H7 (cell line): ENCODE measurements at regions not wholly inside any gene's neighbourhood (a gene's known extent, or its start where the extent isn't known, plus 50 kb on each side); places are given as distances from the start of the nearest gene placed in this dataset.
"Not testable (repeated sequence)": the region's sequence is repeated elsewhere in the genome, so short reads cannot be mapped to it uniquely, and the experiment has no call there.

Experiments used
- DNase-seq: peaks from one replicate; pipeline ENCODE4 v3.0.0; 2012
- H3K27me3 ChIP-seq: 2 replicates; pipeline ENCODE4 v1.6.0; 2011; ENCODE audit warnings: mild to moderate bottlenecking, low read length; ENCODE audit not compliant: control insufficient read depth, insufficient read depth
- H3K36me3 ChIP-seq: replicated peaks from 2 replicates; pipeline ENCODE4 v1.5.1; 2011; ENCODE audit warnings: low read length; ENCODE audit not compliant: control insufficient read depth, insufficient read depth
- H3K4me3 ChIP-seq: 2 replicates; pipeline ENCODE4 v1.5.1; 2011; ENCODE audit warnings: low read depth, mild to moderate bottlenecking, control low read depth, low read length, moderate library complexity; ENCODE audit not compliant: insufficient read depth

- no peak for DNase-seq
- Histone ChIP-seq H3K4me3 (no peak overlapping the region), H3K36me3 (no peaks in the 10 kb centered on the region), H3K27me3 (no peaks in the 10 kb centered on the region)
Observed at GRCh38 chr5:72702881-72703434, 113.5 kb upstream of the TNPO1 start.

DNA sequence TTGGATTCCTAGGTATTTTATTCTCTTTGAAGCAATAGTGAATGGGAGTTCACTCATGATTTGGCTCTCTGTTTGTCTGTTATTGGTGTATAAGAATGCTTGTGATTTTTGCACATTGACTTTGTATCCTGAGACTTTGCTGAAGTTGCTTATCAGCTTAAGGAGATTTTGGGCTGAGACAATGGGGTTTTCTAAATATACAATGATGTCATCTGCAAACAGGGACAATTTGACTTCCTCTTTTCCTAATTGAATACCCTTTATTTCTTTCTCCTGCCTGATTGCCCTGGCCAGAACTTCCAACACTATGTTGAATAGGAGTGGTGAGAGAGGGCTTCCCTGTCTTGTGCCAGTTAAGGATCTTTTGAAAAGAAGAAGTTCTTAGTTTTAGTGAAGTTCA lies 114.4 kb upstream of the TNPO1 start:
- not testable (repeated sequence) for H3K4me3 ChIP-seq, H3K27me3 ChIP-seq, DNase-seq, H3K36me3 ChIP-seq

GRCh38 chr5:72698481-72698880 lies 118.0 kb upstream of the TNPO1 start:
- no peak overlapping the region for H3K4me3 ChIP-seq
- no peaks in the 10 kb centered on the region for H3K36me3 ChIP-seq
- H3K27me3 ChIP-seq = no peaks in the 10 kb centered on the region
- no peak for DNase-seq

- Histone ChIP-seq H3K27me3 (no peaks in the 10 kb centered on the region), H3K4me3 (no peak overlapping the region), H3K36me3 (no peaks in the 10 kb centered on the region)
- DNase-seq = no peak
Observed at GRCh38 chr5:72697622-72698021, 118.8 kb upstream of the TNPO1 start.

GRCh38 chr5:72695659-72696058 lies 120.8 kb upstream of the TNPO1 start:
- no peak for DNase-seq
- Histone ChIP-seq H3K36me3 (no peaks in the 10 kb centered on the region), H3K4me3 (no peak overlapping the region), H3K27me3 (no peaks in the 10 kb centered on the region)

GRCh38 chr5:72694856-72695255 lies 121.6 kb upstream of the TNPO1 start:
- no peak for DNase-seq
- no peaks in the 10 kb centered on the region for H3K27me3 ChIP-seq
- H3K4me3 ChIP-seq = no peak overlapping the region
- H3K36me3 ChIP-seq = no peaks in the 10 kb centered on the region

DNA sequence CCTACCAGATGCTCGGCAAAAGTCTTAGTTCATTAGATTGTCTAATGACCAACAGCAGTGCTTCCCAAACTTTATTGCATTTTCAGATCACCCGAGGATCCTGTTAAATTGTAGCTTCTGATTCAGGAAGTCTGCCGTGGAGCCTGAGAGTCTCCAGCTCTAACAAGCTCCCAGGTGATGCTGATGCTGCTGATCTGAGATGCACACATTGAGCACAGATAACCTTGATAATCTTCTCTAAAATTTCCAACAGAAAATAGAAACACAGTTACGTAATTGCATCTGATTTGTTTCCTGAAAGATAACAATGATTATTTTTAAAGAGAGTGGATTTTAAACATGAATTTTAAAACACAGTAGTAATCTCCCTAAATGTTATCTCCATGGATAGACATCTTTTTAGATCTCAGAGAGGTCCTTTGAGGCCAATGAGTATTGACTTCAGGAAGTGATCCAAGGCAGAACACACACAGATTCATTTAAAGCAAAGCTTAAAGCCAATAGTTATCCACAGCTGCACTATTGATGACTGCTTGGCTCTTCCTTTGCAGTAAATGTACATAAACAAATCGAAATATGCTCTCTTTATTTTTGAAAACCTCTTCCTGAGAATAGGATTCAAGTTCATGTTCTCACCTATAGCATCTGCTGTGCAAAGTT lies 122.8 kb upstream of the TNPO1 start:
- H3K36me3 ChIP-seq = no peaks in the 10 kb centered on the region
- no peak overlapping the region for H3K4me3 ChIP-seq
- H3K27me3 ChIP-seq = no peaks in the 10 kb centered on the region
- no peak for DNase-seq

GRCh38 chr5:72692651-72693442 lies 123.6 kb upstream of the TNPO1 start:
- Histone ChIP-seq H3K36me3 (no peaks in the 10 kb centered on the region), H3K4me3 (no peak overlapping the region), H3K27me3 (no peaks in the 10 kb centered on the region)
- DNase-seq = no peak

GRCh38 chr5:72692231-72692637 lies 124.2 kb upstream of the TNPO1 start:
- Histone ChIP-seq H3K36me3 (no peaks in the 10 kb centered on the region), H3K4me3 (no peak overlapping the region), H3K27me3 (no peaks in the 10 kb centered on the region)
- DNase-seq = no peak

GRCh38 chr5:72691751-72692150 lies 124.7 kb upstream of the TNPO1 start:
- DNase-seq = no peak
- Histone ChIP-seq H3K27me3 (no peaks in the 10 kb centered on the region), H3K4me3 (no peak overlapping the region), H3K36me3 (no peaks in the 10 kb centered on the region)

- H3K27me3 ChIP-seq = no peaks in the 10 kb centered on the region
- no peak for DNase-seq
- H3K4me3 ChIP-seq = no peak overlapping the region
- H3K36me3 ChIP-seq = no peaks in the 10 kb centered on the region
Observed at GRCh38 chr5:72688916-72689315, 127.5 kb upstream of the TNPO1 start.

DNA sequence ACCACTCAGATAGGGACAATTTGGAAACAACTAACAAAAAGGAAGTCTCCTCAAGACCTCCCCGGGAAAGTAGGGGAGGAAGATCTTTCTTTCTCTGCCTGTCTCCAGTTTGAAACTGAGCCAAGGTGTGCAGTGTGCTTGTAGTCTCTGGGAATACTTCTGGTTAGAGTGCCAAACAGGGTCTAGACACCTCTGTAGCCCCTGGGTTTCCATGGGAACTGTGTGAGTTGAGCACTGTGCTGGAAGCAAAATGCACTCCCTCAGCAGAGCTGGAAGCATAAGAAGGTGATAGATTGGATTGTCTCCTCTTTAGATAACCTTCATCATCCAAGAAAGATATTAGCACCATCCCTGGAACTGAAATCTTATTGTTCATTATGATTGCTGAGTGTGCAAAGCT lies 129.2 kb upstream of the TNPO1 start:
- Histone ChIP-seq H3K4me3 (no peak overlapping the region), H3K27me3 (no peaks in the 10 kb centered on the region), H3K36me3 (no peaks in the 10 kb centered on the region)
- DNase-seq = no peak

DNA sequence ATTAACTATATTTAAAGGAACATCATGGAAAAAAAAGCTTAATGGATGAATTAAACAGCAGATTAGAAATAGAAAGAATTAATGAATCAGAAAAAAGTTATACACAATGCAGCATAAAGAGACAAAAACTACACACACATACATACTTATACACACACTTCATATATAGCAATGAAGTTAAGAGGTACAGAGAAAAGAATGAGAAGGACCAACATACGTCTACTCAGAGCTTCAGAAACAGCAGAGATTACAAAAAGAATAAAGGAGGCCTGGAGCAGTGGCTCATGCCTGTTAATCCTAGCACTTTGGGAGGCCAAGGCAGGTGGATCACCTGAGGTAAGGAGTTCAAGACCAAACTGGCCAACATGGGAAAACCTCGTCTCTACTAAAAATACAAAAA lies 133.9 kb upstream of the TNPO1 start:
- DNase-seq = no peak
- Histone ChIP-seq H3K36me3 (no peaks in the 10 kb centered on the region), H3K27me3 (no peaks in the 10 kb centered on the region), H3K4me3 (no peak overlapping the region)

DNA sequence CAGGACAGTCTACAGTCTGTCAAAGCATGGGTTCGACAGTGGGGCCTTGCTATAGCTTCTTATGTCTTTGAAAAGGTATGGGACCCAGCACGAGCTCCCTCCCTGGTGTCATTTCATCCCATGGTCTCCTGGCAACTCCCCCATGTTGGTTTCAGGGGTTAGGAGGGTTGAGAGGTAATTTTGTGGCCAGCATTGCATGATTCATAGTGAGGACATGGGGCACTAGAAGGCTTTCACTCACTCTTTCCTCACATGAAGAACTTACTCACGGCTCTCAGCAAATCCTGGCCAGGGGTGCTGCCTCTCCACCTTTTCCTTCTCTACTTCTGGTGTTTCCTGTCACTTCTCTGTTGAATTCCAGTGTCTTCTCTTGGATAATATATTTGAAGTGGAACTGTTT lies 134.7 kb upstream of the TNPO1 start:
- H3K27me3 ChIP-seq = no peaks in the 10 kb centered on the region
- no peak overlapping the region for H3K4me3 ChIP-seq
- no peaks in the 10 kb centered on the region for H3K36me3 ChIP-seq
- no peak for DNase-seq

DNA sequence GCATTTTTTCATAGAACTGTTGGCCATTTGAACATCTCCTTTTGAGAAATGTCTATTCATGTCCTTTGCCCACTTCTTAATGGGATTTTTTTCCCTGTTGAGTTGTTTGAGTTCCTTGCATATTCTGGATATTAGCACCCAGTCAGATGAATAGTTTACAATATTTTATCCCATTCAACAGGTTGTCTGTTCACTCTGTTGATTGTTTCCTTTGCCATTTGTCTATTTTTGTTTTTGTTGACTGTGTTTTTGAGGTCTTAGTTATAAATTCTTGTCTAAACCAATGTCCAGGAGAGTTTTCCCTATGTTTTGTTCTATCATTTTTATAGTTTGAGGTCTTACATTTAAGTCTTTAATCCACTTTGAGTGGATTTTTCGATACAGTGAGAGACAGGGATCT lies 139.0 kb upstream of the TNPO1 start:
- DNase-seq = no peak
- Histone ChIP-seq H3K4me3 (no peak overlapping the region), H3K36me3 (no peaks in the 10 kb centered on the region), H3K27me3 (no peaks in the 10 kb centered on the region)
